ENCODE measurements at regions not wholly inside any gene's neighbourhood (a gene's known extent, or its start where the extent isn't known, plus 50 kb on each side); places are given as distances from the start of the nearest gene placed in this dataset.

- TF ChIP-seq REST (IDR thresholded peaks at IDR 0.05; ENCODE audit: unreplicated experiment) (no peak), STAT1 (IDR thresholded peaks at IDR 0.05; ENCODE audit: unreplicated experiment) (no peak)
Measured at GRCh38 chr5:2031581-2031980, 148.9 kb upstream of the IRX4 start (continued).

GRCh38 chr5:2030131-2030530 lies 147.4 kb upstream of the IRX4 start:
- no peak for ATAC-seq
- no peak overlapping the region for H3K4me3 ChIP-seq
- no peak for TF ChIP-seq ZNF114 (CRISPR knock-in tag; IDR thresholded peaks at IDR 0.05)
- no peak for TF ChIP-seq NANOG (IDR thresholded peaks at IDR 0.05; ENCODE audit: borderline replicate concordance)
- no peak for TF ChIP-seq ETS1 (IDR thresholded peaks at IDR 0.05)
- TF ChIP-seq EZH2 (IDR thresholded peaks at IDR 0.05; ENCODE audit: low read depth, unreplicated experiment), result no peak
- TF ChIP-seq CREB1 (CRISPR knock-in tag; IDR thresholded peaks at IDR 0.05; ENCODE audit: low read depth), result no peak
- no peak for TF ChIP-seq ZNF331 (CRISPR knock-in tag; IDR thresholded peaks at IDR 0.05; ENCODE audit: low read depth)
- no peak for TF ChIP-seq REST (IDR thresholded peaks at IDR 0.05; ENCODE audit: unreplicated experiment)
- no peak for TF ChIP-seq POLR2AphosphoS5 (IDR thresholded peaks at IDR 0.05; ENCODE audit: low read depth)
- TF ChIP-seq EZH2phosphoT487 (IDR thresholded peaks at IDR 0.05; ENCODE audit: unreplicated experiment), result no peak
- no peak for TF ChIP-seq JUNB (IDR thresholded peaks at IDR 0.05; ENCODE audit: unreplicated experiment)
- no peak for TF ChIP-seq STAT1 (IDR thresholded peaks at IDR 0.05; ENCODE audit: unreplicated experiment)
- TF ChIP-seq CTCF (conservative IDR thresholded peaks at IDR 0.05; ENCODE audit: low read depth in 2 of 2), result no peak

More at GRCh38 chr5:2030131-2030530, 147.4 kb upstream of the IRX4 start:
- no peak for DNase-seq (ENCODE audit: low spot score)
- no peak overlapping the region for H3K27ac ChIP-seq (ENCODE audit: low read depth)
- H3K4me1 ChIP-seq (ENCODE audit: insufficient read depth), result no peaks in the 10 kb centered on the region
- Mint-ChIP-seq H3K27me3 (ENCODE audit: insufficient read depth, low read depth, poor library complexity) (peaks cover 5% of the 10 kb centered on the region), H3K4me1 (peaks cover 5% of the 10 kb centered on the region), H3K9me3 (peaks cover 10% of the 10 kb centered on the region; the same call in 1 of the 3 replicates), H3K27ac (no peak overlapping the region), H3K36me3 (ENCODE audit: low read depth) (no peaks in the 10 kb centered on the region), H3K4me3 (no peak overlapping the region)
- no peak overlapping the region for H2AFZ ChIP-seq
- no peaks in the 10 kb centered on the region for H4K20me1 ChIP-seq (replicated peaks; ENCODE audit: insufficient read depth)
- no peaks in the 10 kb centered on the region for H3K79me2 ChIP-seq (replicated peaks; ENCODE audit: insufficient read depth)
- no peaks in the 10 kb centered on the region for H3K36me3 ChIP-seq (ENCODE audit: insufficient read depth)
- no peaks in the 10 kb centered on the region for H3K27me3 ChIP-seq (ENCODE audit: insufficient read depth)
- H3K4me2 ChIP-seq, result no peak overlapping the region
- no peaks in the 10 kb centered on the region for H3K9me2 ChIP-seq (ENCODE audit: insufficient read depth)
- H3F3A ChIP-seq (replicated peaks; ENCODE audit: low read depth), result no peaks in the 10 kb centered on the region

Measured in GM23338 (cell line).